ENCODE measurements at regions not wholly inside any gene's neighbourhood (a gene's known extent, or its start where the extent isn't known, plus 50 kb on each side); places are given as distances from the start of the nearest gene placed in this dataset.
"Not testable (repeated sequence)": the region's sequence is repeated elsewhere in the genome, so short reads cannot be mapped to it uniquely, and the experiment has no call there.

DNA sequence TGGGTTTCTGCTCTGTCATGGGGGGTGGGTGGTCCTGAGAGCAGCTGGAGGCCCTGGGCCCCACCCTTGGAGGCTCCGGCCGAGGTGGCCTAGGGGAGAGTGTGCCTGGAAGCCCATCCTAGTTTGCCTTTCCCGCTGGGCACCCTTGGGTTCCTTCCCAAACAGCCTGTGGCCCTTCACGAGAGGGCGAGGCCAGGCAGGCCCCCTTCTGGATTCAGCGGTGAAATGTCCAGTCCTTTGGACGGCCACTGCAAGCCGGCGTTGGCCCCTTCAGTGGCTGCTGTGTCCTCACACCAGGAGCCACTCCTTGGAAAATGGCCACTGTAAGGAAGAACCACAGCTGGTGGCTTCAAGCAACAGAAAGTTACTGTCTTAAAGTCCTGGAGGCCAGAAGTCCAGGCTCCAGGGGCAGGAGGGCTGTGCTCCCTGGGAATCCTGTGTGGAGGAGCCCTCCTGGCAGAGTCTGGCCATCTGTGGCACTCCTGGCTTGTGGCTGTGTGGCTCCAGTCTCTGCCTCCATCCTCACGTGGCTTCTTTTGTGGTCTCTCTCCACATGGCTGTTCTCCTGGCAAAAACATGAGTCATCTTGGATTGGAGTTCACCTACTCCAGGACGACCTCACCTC, 854.1 kb downstream of the TBC1D22A start:
- Histone ChIP-seq H3K9me3 (ENCODE audit: low read depth) (no peaks in the 10 kb centered on the region), H3K4me1 (ENCODE audit: low read depth) (no peaks in the 10 kb centered on the region), H3K36me3 (no peaks in the 10 kb centered on the region), H3K4me3 (no peak overlapping the region), H3K27me3 (no peaks in the 10 kb centered on the region), H3K27ac (no peak overlapping the region)
- TF ChIP-seq, protein P1, sequence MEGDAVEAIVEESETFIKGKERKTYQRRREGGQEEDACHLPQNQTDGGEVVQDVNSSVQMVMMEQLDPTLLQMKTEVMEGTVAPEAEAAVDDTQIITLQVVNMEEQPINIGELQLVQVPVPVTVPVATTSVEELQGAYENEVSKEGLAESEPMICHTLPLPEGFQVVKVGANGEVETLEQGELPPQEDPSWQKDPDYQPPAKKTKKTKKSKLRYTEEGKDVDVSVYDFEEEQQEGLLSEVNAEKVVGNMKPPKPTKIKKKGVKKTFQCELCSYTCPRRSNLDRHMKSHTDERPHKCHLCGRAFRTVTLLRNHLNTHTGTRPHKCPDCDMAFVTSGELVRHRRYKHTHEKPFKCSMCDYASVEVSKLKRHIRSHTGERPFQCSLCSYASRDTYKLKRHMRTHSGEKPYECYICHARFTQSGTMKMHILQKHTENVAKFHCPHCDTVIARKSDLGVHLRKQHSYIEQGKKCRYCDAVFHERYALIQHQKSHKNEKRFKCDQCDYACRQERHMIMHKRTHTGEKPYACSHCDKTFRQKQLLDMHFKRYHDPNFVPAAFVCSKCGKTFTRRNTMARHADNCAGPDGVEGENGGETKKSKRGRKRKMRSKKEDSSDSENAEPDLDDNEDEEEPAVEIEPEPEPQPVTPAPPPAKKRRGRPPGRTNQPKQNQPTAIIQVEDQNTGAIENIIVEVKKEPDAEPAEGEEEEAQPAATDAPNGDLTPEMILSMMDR (IDR thresholded peaks at IDR 0.05; ENCODE audit: low read depth, low read length), result no peak
- DNase-seq (ENCODE audit: low read depth in 1 of 2, low spot score in 1 of 2), result no peak

- no peak overlapping the region for H3K4me3 ChIP-seq
- no peaks in the 10 kb centered on the region for H3K36me3 ChIP-seq
- H3K27ac ChIP-seq, result no peak overlapping the region
- no peak for DNase-seq (ENCODE audit: low read depth in 1 of 2, low spot score in 1 of 2)
- TF ChIP-seq, protein P1 (IDR thresholded peaks at IDR 0.05; ENCODE audit: low read depth, low read length), result no peak
- H3K4me1 ChIP-seq (ENCODE audit: low read depth), result no peaks in the 10 kb centered on the region
- no peaks in the 10 kb centered on the region for H3K9me3 ChIP-seq (ENCODE audit: low read depth)
- H3K27me3 ChIP-seq, result no peaks in the 10 kb centered on the region
These were observed 852.6 kb downstream of the TBC1D22A start for GRCh38 chr22:47615051-47615450.

- TF ChIP-seq, protein P1 (IDR thresholded peaks at IDR 0.05; ENCODE audit: low read depth, low read length), result no peak
- Histone ChIP-seq H3K9me3 (ENCODE audit: low read depth) (no peaks in the 10 kb centered on the region), H3K4me1 (ENCODE audit: low read depth) (no peaks in the 10 kb centered on the region), H3K27me3 (no peaks in the 10 kb centered on the region), H3K4me3 (no peak overlapping the region), H3K27ac (no peak overlapping the region), H3K36me3 (no peaks in the 10 kb centered on the region)
- DNase-seq (ENCODE audit: low read depth in 1 of 2, low spot score in 1 of 2), result no peak
These were observed 851.3 kb downstream of the TBC1D22A start for GRCh38 chr22:47613606-47614350.

DNA sequence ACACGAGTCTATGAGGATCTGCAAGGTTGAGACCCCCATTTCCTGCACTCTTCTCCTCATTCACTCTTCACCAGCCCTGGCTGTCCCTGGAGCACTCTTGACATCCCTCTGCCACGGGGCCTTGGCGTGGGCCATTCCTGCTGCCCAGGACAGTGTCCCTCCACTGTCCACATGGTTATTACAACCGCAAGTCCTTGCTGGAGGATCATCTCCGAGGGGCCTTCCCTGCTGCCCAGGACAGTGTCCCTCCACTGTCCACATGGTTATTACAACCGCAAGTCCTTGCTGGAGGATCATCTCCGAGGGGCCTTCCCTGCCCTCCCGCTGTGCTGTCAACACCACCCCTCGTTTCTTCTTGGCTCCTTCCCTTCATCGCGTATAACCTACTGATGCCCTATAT, 850.7 kb downstream of the TBC1D22A start:
- H3K27ac ChIP-seq, result not testable (repeated sequence)

GRCh38 chr22:47612311-47612910, 850.0 kb downstream of the TBC1D22A start:
- no peak overlapping the region for H3K4me3 ChIP-seq
- H3K27ac ChIP-seq, result no peak overlapping the region
- H3K36me3 ChIP-seq, result no peaks in the 10 kb centered on the region
- H3K9me3 ChIP-seq (ENCODE audit: low read depth), result no peaks in the 10 kb centered on the region
- no peaks in the 10 kb centered on the region for H3K27me3 ChIP-seq
- no peaks in the 10 kb centered on the region for H3K4me1 ChIP-seq (ENCODE audit: low read depth)
- no peak for DNase-seq (ENCODE audit: low read depth in 1 of 2, low spot score in 1 of 2)
- TF ChIP-seq, protein P1 (IDR thresholded peaks at IDR 0.05; ENCODE audit: low read depth, low read length), result no peak

More for the DNA sequence above, 850.7 kb downstream of the TBC1D22A start:
- H3K9me3 ChIP-seq (ENCODE audit: low read depth); H3K36me3 ChIP-seq; H3K4me3 ChIP-seq; DNase-seq (ENCODE audit: low read depth in 1 of 2, low spot score in 1 of 2); H3K27me3 ChIP-seq; H3K4me1 ChIP-seq (ENCODE audit: low read depth): not testable (repeated sequence)

DNA sequence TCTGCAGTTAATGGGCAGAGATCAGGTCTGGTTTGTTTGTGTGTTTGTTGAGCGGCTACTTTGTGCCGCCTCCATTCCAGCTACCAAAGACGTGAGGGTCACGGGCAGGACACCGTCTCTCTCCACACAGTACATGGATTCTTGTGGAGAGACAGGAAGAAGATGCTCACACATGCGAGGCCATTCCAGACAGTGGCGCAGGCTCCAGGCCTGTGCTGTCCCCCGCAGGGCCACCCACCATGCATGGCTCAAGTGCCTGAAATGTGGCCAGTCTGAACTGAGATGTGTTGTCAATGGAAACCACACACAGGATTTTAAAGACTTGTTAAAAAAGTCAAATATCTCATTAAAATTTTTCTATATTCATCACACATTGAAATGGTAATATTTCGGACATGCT, 848.3 kb downstream of the TBC1D22A start:
- Histone ChIP-seq H3K4me3 (no peak overlapping the region), H3K27me3 (no peaks in the 10 kb centered on the region), H3K9me3 (ENCODE audit: low read depth) (no peaks in the 10 kb centered on the region), H3K27ac (no peak overlapping the region), H3K36me3 (no peaks in the 10 kb centered on the region), H3K4me1 (ENCODE audit: low read depth) (no peaks in the 10 kb centered on the region)
- TF ChIP-seq, protein P1 (IDR thresholded peaks at IDR 0.05; ENCODE audit: low read depth, low read length), result no peak
- DNase-seq (ENCODE audit: low read depth in 1 of 2, low spot score in 1 of 2), result no peak
